Keratinocyte (primary cell): ENCODE measurements at regions not wholly inside any gene's neighbourhood (a gene's known extent, or its start where the extent isn't known, plus 50 kb on each side); places are given as distances from the start of the nearest gene placed in this dataset.

Experiments
- DNase-seq: peaks from one replicate; pipeline ENCODE4 v3.0.0-alpha.2; 2011; ENCODE audit warnings: low read depth, missing footprints, low spot score
- FAIRE-seq: peaks from 2 replicates; lab custom pipeline; 2011; peaks lifted over from hg19 to GRCh38; lab: Jason Lieb, UNC
- H2AFZ ChIP-seq: 2 replicates; pipeline ENCODE4 v1.6.0; 2012; ENCODE audit warnings: low read length, control low read depth, inconsistent platforms; ENCODE audit not compliant: control insufficient read depth
- H3K27ac ChIP-seq: 2 replicates; pipeline ENCODE4 v1.5.1; 2011; ENCODE audit warnings: low read length; ENCODE audit not compliant: control insufficient read depth, insufficient read depth
- H3K27me3 ChIP-seq: 3 replicates; pipeline ENCODE4 v1.6.0; 2011; ENCODE audit warnings: low read length; ENCODE audit not compliant: control insufficient read depth, insufficient read depth; ENCODE audit errors: extremely low read depth
- H3K36me3 ChIP-seq, 2 experiments: 2 replicates in 1 of 2; 3 replicates in 1 of 2; pipeline ENCODE4 v1.5.1; 2011; ENCODE audit warnings: low read length in 2 of 2, mild to moderate bottlenecking in 1 of 2; ENCODE audit not compliant: control insufficient read depth in 2 of 2, insufficient read depth in 2 of 2; ENCODE audit errors: extremely low read depth in 1 of 2
- H3K4me1 ChIP-seq: 3 replicates; pipeline ENCODE4 v1.5.1; 2011; ENCODE audit warnings: low read length; ENCODE audit not compliant: control insufficient read depth, insufficient read depth; ENCODE audit errors: extremely low read depth
- H3K4me2 ChIP-seq: 3 replicates; pipeline ENCODE4 v1.6.0; 2011; ENCODE audit warnings: low read depth, low read length; ENCODE audit not compliant: control insufficient read depth, insufficient read depth; ENCODE audit errors: extremely low read depth
- H3K4me3 ChIP-seq, 3 experiments: fragments of 200-600 bp in 1 of 3; sonication (generic) in 1 of 3; 2 replicates in 2 of 3; 3 replicates in 1 of 3; pipeline ENCODE4 v1.5.1; 2011 to 2016; ENCODE audit warnings: low read length in 3 of 3, mild to moderate bottlenecking in 3 of 3, control low read depth in 2 of 3, inconsistent platforms in 1 of 3, low read depth in 1 of 3, mixed read lengths in 1 of 3, mixed run types in 1 of 3, moderate library complexity in 1 of 3; ENCODE audit not compliant: control insufficient read depth in 2 of 3, insufficient read depth in 2 of 3; ENCODE audit errors: extremely low read depth in 1 of 3
- H3K79me2 ChIP-seq: 2 replicates; pipeline ENCODE4 v1.6.0; 2012; ENCODE audit warnings: low read length; ENCODE audit not compliant: control insufficient read depth, insufficient read depth
- H3K9ac ChIP-seq: 3 replicates; pipeline ENCODE4 v1.6.0; 2011; ENCODE audit warnings: low read length; ENCODE audit not compliant: control insufficient read depth, insufficient read depth; ENCODE audit errors: extremely low read depth
- H3K9me1 ChIP-seq: 3 replicates; pipeline ENCODE4 v1.6.0; 2011; ENCODE audit warnings: low read length; ENCODE audit not compliant: control insufficient read depth, insufficient read depth; ENCODE audit errors: extremely low read depth
- H3K9me3 ChIP-seq: 2 replicates; pipeline ENCODE4 v1.5.1; 2012; ENCODE audit warnings: low read depth, low read length; ENCODE audit not compliant: control insufficient read depth
- H4K20me1 ChIP-seq: 3 replicates; pipeline ENCODE4 v1.6.0; 2011; ENCODE audit warnings: low read length; ENCODE audit not compliant: control insufficient read depth, insufficient read depth; ENCODE audit errors: extremely low read depth
- CTCF ChIP-seq, 3 experiments: IDR thresholded peaks in 1 of 3; conservative IDR thresholded peaks in 1 of 3; optimal IDR thresholded peaks in 1 of 3; 2 replicates in 2 of 3; 3 replicates in 1 of 3; pipeline versions ENCODE3 to v1.5.1; 2011; ENCODE audit warnings: low read length in 3 of 3, mild to moderate bottlenecking in 3 of 3, moderate library complexity in 2 of 3, control low read depth in 1 of 3, inconsistent platforms in 1 of 3; ENCODE audit not compliant: insufficient read depth in 2 of 3; ENCODE audit errors: extremely low read depth in 1 of 3
- EZH2 ChIP-seq: IDR thresholded peaks from one replicate; pipeline ENCODE4 v1.6.1; 2012; ENCODE audit warnings: inconsistent platforms, mild to moderate bottlenecking, low read length, moderate library complexity
- dilution Hi-C: fragments of 300-500 bp; cut with MboI; formaldehyde crosslinking; loops from one replicate; pipeline ENCODE4 v1.7.0; 2020; ENCODE audit warnings: low sequenced_read_pairs; ENCODE audit not compliant: extremely low pct_ligation_motif_present

DNA sequence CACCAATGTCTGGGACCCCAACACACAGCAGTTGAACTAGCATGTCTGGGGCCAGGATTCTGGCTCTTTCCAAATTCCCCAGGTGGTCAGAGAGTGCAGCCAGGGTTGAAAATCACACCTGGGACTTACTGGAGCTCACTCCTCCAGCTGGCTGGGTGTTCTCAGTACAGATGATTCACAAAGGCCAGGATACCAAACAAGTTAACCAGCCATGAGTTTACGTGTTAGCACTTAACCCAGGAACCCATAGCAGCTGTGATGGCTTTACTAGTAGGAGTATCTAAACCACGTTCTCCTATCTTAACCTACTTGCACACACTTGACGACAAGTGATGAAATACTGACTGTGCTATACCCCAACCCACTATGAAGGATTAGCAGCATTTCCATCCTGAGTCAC lies 222.8 kb downstream of the FBXO15 start:
- no peak overlapping the region for H3K4me2 ChIP-seq
- no peak overlapping the region for H3K9ac ChIP-seq
- H3K27ac ChIP-seq, result no peak overlapping the region
- FAIRE-seq, result no peak
- no peak for DNase-seq
- dilution Hi-C loops, result no loop called here
- no peaks in the 10 kb centered on the region for H3K27me3 ChIP-seq
- no peaks in the 10 kb centered on the region for H3K79me2 ChIP-seq
- H4K20me1 ChIP-seq, result no peaks in the 10 kb centered on the region
- no peaks in the 10 kb centered on the region for H3K4me1 ChIP-seq
- H3K4me3 ChIP-seq, result no peak overlapping the region
- no peaks in the 10 kb centered on the region for H3K36me3 ChIP-seq
- no peak for TF ChIP-seq EZH2
- TF ChIP-seq CTCF (optimal IDR thresholded peaks at IDR 0.05 in 1 of 3, IDR thresholded peaks at IDR 0.05 in 1 of 3, conservative IDR thresholded peaks at IDR 0.05 in 1 of 3; ENCODE audit: extremely low read depth in 1 of 3, insufficient read depth in 2 of 3, low read length in 3 of 3), result no peak
- H3K9me3 ChIP-seq, result no peaks in the 10 kb centered on the region
- no peak overlapping the region for H2AFZ ChIP-seq
- H3K9me1 ChIP-seq, result no peaks in the 10 kb centered on the region

DNA sequence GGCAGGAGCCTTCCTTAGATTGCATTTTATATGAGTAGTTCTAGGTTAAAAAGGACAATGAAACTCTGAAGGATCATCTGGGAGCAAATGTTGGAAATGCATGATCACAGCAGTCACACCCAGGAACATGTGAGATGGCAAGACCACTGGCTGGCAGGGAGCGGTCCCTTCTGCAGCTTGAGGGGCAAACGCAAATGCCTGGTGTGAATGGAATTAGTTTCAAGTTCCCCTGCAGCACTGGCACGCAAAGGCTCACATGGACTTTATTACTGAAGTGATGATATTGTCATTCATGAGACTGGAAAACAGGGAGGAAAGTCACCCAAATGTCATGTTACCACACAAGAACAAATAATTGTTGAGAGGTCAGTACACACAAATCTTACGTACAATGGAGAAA lies 223.3 kb downstream of the FBXO15 start:
- TF ChIP-seq EZH2 (no peak), CTCF (optimal IDR thresholded peaks at IDR 0.05 in 1 of 3, IDR thresholded peaks at IDR 0.05 in 1 of 3, conservative IDR thresholded peaks at IDR 0.05 in 1 of 3; ENCODE audit: extremely low read depth in 1 of 3, insufficient read depth in 2 of 3, low read length in 3 of 3) (no peak)
- no peak overlapping the region for H3K9ac ChIP-seq
- no peak overlapping the region for H3K4me2 ChIP-seq
- H4K20me1 ChIP-seq, result no peaks in the 10 kb centered on the region
- no peak overlapping the region for H3K27ac ChIP-seq
- no peaks in the 10 kb centered on the region for H3K36me3 ChIP-seq
- H2AFZ ChIP-seq, result no peak overlapping the region
- H3K27me3 ChIP-seq, result no peaks in the 10 kb centered on the region
- no peaks in the 10 kb centered on the region for H3K79me2 ChIP-seq
- FAIRE-seq (no peak), DNase-seq (no peak)
- H3K9me3 ChIP-seq, result no peaks in the 10 kb centered on the region
- dilution Hi-C loops, result no loop called here
- H3K4me1 ChIP-seq, result no peaks in the 10 kb centered on the region
- no peaks in the 10 kb centered on the region for H3K9me1 ChIP-seq
- no peak overlapping the region for H3K4me3 ChIP-seq
